Fibroblast of lung (primary cell): ENCODE measurements at regions not wholly inside any gene's neighbourhood (a gene's known extent, or its start where the extent isn't known, plus 50 kb on each side); places are given as distances from the start of the nearest gene placed in this dataset.

Experiments used
- EZH2 ChIP-seq: IDR thresholded peaks from 2 replicates; pipeline ENCODE4 v1.5.1; 2012; ENCODE audit warnings: low read length, control low read depth, mild to moderate bottlenecking; ENCODE audit errors: missing control alignments
- TF ChIP-seq, protein P1 (sequence below), 2 donors: IDR thresholded peaks in 1 of 2; conservative IDR thresholded peaks in 1 of 2; 1 replicate in 1 of 2; 2 replicates in 1 of 2; pipeline ENCODE4 v1.5.1; 2011 to 2012; ENCODE audit warnings: low read length in 2 of 2, control low read depth in 1 of 2, inconsistent platforms in 1 of 2, low read depth in 1 of 2, mild to moderate bottlenecking in 1 of 2

DNA sequence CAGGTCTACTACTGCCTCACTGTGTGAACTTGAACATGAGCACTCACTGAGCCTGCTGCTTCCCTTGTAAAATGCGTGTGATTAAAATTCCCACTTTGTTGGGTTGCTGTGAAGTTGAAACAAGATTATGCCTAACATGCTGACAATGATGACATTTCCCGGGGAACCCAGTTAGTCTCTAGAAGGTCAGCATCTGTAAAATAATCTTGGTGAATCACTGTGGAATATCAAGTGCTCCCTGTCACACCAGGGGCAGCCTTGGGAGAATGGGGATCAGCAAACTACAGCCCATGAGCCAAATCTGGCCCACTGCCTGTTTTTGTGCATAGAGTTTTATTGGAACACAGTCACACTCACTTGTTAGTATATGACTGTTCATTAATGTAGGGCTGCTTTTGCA is 335.2 kb downstream of the MIAT start:
- TF ChIP-seq, protein P1, sequence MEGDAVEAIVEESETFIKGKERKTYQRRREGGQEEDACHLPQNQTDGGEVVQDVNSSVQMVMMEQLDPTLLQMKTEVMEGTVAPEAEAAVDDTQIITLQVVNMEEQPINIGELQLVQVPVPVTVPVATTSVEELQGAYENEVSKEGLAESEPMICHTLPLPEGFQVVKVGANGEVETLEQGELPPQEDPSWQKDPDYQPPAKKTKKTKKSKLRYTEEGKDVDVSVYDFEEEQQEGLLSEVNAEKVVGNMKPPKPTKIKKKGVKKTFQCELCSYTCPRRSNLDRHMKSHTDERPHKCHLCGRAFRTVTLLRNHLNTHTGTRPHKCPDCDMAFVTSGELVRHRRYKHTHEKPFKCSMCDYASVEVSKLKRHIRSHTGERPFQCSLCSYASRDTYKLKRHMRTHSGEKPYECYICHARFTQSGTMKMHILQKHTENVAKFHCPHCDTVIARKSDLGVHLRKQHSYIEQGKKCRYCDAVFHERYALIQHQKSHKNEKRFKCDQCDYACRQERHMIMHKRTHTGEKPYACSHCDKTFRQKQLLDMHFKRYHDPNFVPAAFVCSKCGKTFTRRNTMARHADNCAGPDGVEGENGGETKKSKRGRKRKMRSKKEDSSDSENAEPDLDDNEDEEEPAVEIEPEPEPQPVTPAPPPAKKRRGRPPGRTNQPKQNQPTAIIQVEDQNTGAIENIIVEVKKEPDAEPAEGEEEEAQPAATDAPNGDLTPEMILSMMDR (conservative IDR thresholded peaks at IDR 0.05 in 1 of 2, IDR thresholded peaks at IDR 0.05 in 1 of 2; ENCODE audit: low read depth in 1 of 2, low read length in 2 of 2), result no peak
- TF ChIP-seq EZH2, result no peak
